Bone marrow (tissue), 2 donors: ENCODE measurements at regions not wholly inside any gene's neighbourhood (a gene's known extent, or its start where the extent isn't known, plus 50 kb on each side); places are given as distances from the start of the nearest gene placed in this dataset.
"Not testable (repeated sequence)": the region's sequence is repeated elsewhere in the genome, so short reads cannot be mapped to it uniquely, and the experiment has no call there.

Experiments
- DNase-seq, 2 donors: peaks; one replicate each; lab custom pipeline; 2025; lab: John Stamatoyannopoulos, UW

DNA sequence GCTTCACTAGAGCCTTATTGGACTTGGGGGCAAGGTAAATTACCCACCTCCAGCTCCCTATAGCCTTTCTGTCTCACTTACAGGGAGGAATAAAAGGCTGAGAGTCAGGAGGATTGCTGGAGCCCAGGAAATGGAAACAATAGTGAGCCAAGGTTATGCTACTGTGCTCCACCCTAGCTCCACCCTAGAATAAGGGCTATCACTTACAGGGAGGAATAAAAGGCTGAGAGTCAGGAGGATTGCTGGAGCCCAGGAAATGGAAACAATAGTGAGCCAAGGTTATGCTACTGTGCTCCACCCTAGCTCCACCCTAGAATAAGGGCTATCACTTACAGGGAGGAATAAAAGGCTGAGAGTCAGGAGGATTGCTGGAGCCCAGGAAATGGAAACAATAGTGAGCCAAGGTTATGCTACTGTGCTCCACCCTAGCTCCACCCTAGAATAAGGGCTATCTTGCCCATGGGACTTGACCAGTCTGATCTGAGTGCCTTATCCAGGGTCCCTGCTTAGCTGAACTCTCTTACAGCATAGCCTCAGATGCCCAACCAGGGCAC is 150.6 kb upstream of the UGT8 start:
- DNase-seq = not testable (repeated sequence)

DNA sequence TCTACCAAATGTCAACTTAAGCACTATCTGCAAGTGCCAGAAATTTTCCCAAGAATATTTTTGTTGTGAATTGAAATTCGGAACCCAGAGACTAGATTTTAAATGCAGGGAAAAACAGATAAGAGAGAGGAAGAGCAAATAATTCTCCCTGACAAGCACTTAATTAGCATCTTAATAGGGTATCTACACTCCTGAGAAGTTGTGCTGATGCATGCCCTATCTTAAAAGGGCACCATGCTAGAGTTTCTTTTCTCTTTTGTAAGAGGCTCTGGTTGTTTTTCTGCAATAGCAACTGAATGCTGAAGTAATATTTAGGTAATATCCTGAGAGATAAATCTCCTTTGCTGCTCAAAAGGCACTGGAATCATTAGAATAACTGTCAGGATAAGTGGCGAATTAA is 139.9 kb upstream of the UGT8 start:
- DNase-seq = no peak

- no peak for DNase-seq
Observed at GRCh38 chr4:114464726-114465272, 133.8 kb upstream of the UGT8 start.

- no peak for DNase-seq
Observed at GRCh38 chr4:114465766-114466165, 132.8 kb upstream of the UGT8 start.

GRCh38 chr4:114466299-114466698 is 132.3 kb upstream of the UGT8 start:
- no peak for DNase-seq

GRCh38 chr4:114472269-114473032 is 126.2 kb upstream of the UGT8 start:
- no peak for DNase-seq

DNA sequence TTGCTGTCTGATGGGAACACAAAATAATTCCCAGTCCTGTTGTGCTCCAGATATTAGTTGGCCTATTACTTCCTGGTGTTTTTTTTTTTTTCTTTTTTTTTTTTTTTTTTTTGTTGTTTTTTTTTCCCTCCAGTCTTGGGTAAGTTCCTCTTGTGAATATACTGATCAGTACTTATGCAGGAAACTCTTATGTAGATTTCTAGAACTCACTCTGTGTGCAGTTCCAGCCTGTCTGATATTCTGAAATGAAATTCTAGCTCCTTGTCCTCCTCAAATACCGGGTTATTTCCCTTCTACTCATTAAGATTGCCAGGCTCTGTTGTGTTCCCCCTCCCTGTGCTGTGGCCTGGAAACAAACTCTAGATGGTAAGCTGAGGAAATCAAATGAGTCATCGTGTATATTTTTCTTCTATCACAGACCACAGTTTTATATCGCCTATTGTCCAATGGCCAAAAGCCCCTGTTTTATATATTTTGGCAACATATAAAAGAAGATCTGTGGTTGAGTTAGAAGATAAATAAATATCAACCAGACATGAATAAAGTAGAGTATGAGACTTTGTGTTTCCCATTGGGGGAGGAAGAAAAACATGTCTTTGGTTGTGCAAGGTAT is 124.3 kb upstream of the UGT8 start:
- DNase-seq = no peak

DNA sequence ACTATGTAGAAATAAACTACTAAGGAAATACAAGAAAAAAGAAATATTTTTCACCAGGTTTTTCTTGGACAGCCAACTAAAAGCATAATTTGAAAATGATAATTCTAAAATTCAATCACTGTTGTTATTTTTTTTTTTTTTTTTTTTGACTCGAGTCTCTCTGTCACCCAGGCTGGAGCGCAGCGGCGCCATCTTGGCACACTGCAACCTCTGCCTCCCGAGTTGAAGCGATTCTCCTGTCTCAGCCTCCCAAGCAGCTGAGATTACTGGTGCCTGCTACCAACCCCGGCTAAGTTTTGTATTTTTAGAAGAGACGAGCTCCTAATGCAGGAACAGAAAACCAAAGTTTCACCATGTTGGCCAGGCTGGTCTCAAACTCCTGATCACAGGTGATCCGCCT is 122.3 kb upstream of the UGT8 start:
- DNase-seq = no peak

GRCh38 chr4:114479595-114479994 is 119.0 kb upstream of the UGT8 start:
- DNase-seq = no peak

GRCh38 chr4:114481856-114482255 is 116.8 kb upstream of the UGT8 start:
- no peak for DNase-seq

- DNase-seq = no peak
Observed at GRCh38 chr4:114487101-114487500, 111.5 kb upstream of the UGT8 start.

DNA sequence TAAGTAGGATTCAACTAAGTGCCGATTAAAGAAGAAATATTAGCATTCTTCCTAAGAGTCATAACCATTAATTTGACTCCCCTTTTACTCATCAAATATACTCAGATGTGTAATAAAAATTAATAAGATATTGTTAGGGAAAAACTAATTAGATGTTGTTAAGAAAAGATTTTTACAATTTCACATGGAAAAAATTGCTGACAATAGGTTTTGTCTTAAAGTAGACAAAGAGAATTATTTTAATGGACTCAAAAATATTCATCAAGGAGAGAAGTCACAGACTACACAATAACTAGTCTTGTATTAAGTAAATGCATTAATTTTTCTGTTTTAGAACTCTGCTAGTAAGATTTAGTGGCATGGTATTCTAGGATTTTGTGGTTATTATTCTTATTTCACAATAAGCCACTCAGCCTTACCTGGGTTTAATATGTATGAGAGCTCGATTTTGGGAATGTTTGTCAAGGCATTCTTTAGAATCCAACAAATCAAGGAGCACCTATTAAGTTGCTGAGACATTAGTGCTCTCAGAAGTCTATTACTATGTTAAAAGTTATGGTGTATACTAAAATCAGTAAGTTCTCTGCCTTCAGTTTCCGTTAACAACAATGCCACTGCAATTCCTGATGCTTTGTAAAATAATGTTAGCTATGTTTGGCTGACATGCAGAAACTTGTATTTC is 110.2 kb upstream of the UGT8 start:
- DNase-seq = no peak

- DNase-seq = no peak
Observed at GRCh38 chr4:114494246-114494803, 104.3 kb upstream of the UGT8 start.

GRCh38 chr4:114495471-114495928 is 103.1 kb upstream of the UGT8 start:
- no peak for DNase-seq

DNA sequence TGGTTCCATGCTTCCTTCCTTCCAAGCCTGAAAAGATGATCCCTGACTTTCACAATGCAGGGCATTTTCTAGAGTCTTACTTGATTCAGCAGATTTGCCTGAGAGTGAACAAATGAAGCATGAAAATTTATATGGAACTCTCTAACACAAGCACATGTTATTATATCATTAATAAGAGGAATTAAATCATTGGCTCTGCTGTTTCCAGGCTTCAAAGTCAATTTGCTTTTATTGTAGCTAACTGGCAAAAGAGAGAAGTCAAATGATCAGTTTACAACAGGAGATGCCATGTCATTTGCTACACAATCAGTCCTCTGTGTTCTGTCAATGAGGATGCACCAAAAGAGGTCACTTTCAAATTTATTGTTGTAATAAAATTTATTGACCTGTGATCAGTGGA is 101.5 kb upstream of the UGT8 start:
- DNase-seq = no peak

DNA sequence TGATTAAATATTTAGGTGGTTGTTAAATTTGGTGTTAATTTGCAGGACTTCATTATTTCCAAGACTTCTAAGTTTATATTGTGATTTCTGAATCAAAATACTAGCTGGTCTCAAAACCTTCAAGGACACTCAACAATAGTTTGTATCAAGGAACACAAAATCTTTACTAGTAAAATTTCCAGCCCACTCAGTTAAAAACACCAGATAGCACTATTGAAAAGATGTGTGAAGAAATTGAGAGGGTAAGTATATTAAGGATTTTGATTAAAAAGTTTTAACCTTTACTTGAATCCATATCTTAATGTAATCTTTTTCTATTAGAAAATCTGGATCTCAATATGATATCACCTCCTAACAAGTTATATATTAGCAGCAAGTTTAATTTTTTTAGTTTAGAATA is 89.3 kb upstream of the UGT8 start:
- DNase-seq = no peak

GRCh38 chr4:114512595-114513295 is 85.9 kb upstream of the UGT8 start:
- no peak for DNase-seq

- no peak for DNase-seq
Observed at GRCh38 chr4:114519368-114519767, 79.2 kb upstream of the UGT8 start.

DNA sequence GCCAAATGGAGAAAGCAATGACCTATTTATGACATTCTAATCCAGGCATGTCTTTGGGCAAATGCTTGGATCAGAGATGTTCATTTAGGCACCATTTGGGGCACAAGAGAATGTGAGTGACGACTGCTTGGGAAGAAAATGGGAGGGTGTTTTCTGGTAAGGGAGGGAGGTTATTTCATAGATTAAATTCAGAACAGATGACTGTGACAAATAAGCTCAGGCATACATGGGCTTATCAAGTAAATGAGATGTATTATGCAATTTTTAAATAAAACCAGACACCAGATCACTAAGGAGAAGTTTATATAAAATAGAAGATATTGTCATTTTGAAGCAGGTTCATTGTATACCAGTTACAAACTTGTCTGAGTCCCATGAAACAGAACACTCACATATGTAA is 71.4 kb upstream of the UGT8 start:
- no peak for DNase-seq

DNA sequence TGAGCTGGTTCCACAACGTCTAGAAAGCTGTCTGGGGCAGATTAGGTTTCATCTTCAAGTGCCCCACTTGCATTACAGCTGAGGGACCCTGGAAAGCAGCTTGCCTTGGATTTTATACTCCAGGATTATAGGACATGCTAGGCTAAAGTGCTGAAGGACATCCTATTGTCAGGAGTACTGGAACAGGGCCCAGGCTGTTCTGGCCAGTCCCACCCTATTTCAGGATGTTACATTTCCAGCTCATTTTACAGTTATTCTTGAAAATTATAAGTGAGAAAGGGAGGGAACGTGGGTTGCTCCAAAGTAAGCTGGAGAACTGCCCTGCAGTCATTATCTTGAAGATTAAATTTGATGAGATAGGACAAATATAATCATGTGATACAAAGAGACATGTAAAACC is 71.0 kb upstream of the UGT8 start:
- no peak for DNase-seq

DNA sequence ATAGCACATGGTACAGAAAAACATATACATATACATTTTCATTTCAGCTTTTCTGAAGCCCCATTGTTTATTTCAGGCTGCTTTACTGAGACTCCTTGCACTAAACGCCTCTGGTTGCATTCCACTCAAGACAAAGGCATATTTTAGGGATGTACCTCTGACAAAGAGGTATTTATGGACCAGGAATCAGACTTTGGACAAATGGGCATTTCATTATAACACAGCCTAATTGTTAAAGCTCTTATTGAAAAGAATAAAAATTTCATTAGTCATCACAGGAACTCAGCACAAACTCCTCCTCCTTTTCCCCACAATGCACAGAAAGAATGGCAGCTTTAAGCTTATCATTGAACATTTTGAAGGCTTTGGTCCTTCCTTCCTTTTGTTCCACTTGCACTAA is 62.9 kb upstream of the UGT8 start:
- no peak for DNase-seq

GRCh38 chr4:114537352-114537751 is 61.3 kb upstream of the UGT8 start:
- no peak for DNase-seq
